Neuronal stem cell (in vitro differentiated cells): ENCODE measurements at regions not wholly inside any gene's neighbourhood (a gene's known extent, or its start where the extent isn't known, plus 50 kb on each side); places are given as distances from the start of the nearest gene placed in this dataset.

Experiments used
- DNase-seq: peaks from one replicate; pipeline ENCODE4 v3.0.0-alpha.2; 2013; ENCODE audit warnings: low spot score
- H2AFZ ChIP-seq: one replicate; pipeline ENCODE4 v1.6.1; 2013; ENCODE audit warnings: mild to moderate bottlenecking, low read length, inconsistent platforms
- H2AK5ac ChIP-seq: 2 replicates; pipeline ENCODE4 v1.6.1; 2013; ENCODE audit warnings: low read depth, mild to moderate bottlenecking, inconsistent platforms, low read length, moderate library complexity, mixed read lengths
- H2BK120ac ChIP-seq: 2 replicates; pipeline ENCODE4 v1.6.1; 2013; ENCODE audit warnings: low read depth, mild to moderate bottlenecking, inconsistent platforms, low read length, moderate library complexity, mixed read lengths
- H2BK12ac ChIP-seq: one replicate; pipeline ENCODE4 v1.6.1; 2013; ENCODE audit warnings: low read length, inconsistent platforms
- H2BK15ac ChIP-seq: 2 replicates; pipeline ENCODE4 v1.6.1; 2013; ENCODE audit warnings: mild to moderate bottlenecking, low read length, inconsistent platforms, mixed read lengths
- H2BK5ac ChIP-seq: one replicate; pipeline ENCODE4 v1.6.1; 2013; ENCODE audit warnings: inconsistent platforms, mild to moderate bottlenecking, low read length, moderate library complexity
- H3K14ac ChIP-seq: one replicate; pipeline ENCODE4 v1.6.1; 2013; ENCODE audit warnings: low read length, inconsistent platforms
- H3K18ac ChIP-seq: 2 replicates; pipeline ENCODE4 v1.6.1; 2013; ENCODE audit warnings: low read length, inconsistent platforms
- H3K23ac ChIP-seq: 2 replicates; pipeline ENCODE4 v1.6.1; 2013; ENCODE audit warnings: low read depth, mild to moderate bottlenecking, mixed read lengths, low read length, inconsistent platforms; ENCODE audit not compliant: poor library complexity
- H3K27ac ChIP-seq: replicated peaks from 3 replicates; pipeline ENCODE4 v1.5.1; 2013; ENCODE audit warnings: low read length, inconsistent platforms
- H3K27me3 ChIP-seq, 3 experiments: 2 replicates each; pipeline ENCODE4 v1.6.1; 2013; ENCODE audit warnings: low read length in 3 of 3, mild to moderate bottlenecking in 2 of 3, inconsistent platforms in 1 of 3, low read depth in 1 of 3, mixed read lengths in 1 of 3, moderate library complexity in 1 of 3; ENCODE audit not compliant: control insufficient read depth in 3 of 3, insufficient read depth in 3 of 3
- H3K36me3 ChIP-seq, 2 donors: replicated peaks in 1 of 2; 2 replicates each; pipeline ENCODE4 v1.6.1; 2013; ENCODE audit warnings: low read length in 2 of 2; ENCODE audit not compliant: control insufficient read depth in 2 of 2, insufficient read depth in 2 of 2
- H3K4ac ChIP-seq: 2 replicates; pipeline ENCODE4 v1.6.1; 2013; ENCODE audit warnings: inconsistent platforms, mild to moderate bottlenecking, low read length, moderate library complexity
- H3K4me1 ChIP-seq, 2 donors: 1 replicate in 1 of 2; 2 replicates in 1 of 2; pipeline ENCODE4 v1.6.1; 2013; ENCODE audit warnings: low read length in 2 of 2, low read depth in 1 of 2; ENCODE audit not compliant: control insufficient read depth in 2 of 2, insufficient read depth in 1 of 2
- H3K4me2 ChIP-seq: one replicate; pipeline ENCODE4 v1.6.1; 2013; ENCODE audit warnings: mild to moderate bottlenecking, low read length, inconsistent platforms; ENCODE audit not compliant: insufficient read depth, poor library complexity, severe bottlenecking
- H3K4me3 ChIP-seq, 2 donors: 2 replicates each; pipeline ENCODE4 v1.5.1; 2013; ENCODE audit warnings: low read length in 2 of 2, mild to moderate bottlenecking in 2 of 2, inconsistent platforms in 1 of 2, moderate library complexity in 1 of 2
- H3K79me1 ChIP-seq: one replicate; pipeline ENCODE4 v1.6.1; 2013; ENCODE audit warnings: low read depth, mild to moderate bottlenecking, inconsistent platforms, low read length, moderate library complexity
- H3K9ac ChIP-seq: one replicate; pipeline ENCODE4 v1.6.1; 2013; ENCODE audit warnings: mild to moderate bottlenecking, low read depth, low read length, inconsistent platforms; ENCODE audit not compliant: poor library complexity
- H3K9me3 ChIP-seq, 2 donors: replicated peaks in 1 of 2; 2 replicates each; pipeline versions ENCODE3 to v1.6.1; 2013; ENCODE audit warnings: low read length in 2 of 2, mild to moderate bottlenecking in 2 of 2, inconsistent platforms in 1 of 2, low read depth in 1 of 2, mixed read lengths in 1 of 2, moderate library complexity in 1 of 2; ENCODE audit not compliant: control insufficient read depth in 2 of 2, insufficient read depth in 1 of 2
- H4K8ac ChIP-seq: one replicate; pipeline ENCODE4 v1.6.1; 2013; ENCODE audit warnings: low read depth, mild to moderate bottlenecking, inconsistent platforms, low read length, moderate library complexity
- H4K91ac ChIP-seq: one replicate; pipeline ENCODE4 v1.6.1; 2013; ENCODE audit warnings: low read length, low read depth, mild to moderate bottlenecking, inconsistent platforms; ENCODE audit not compliant: poor library complexity
- WGBS, 2 donors: extraction: QIAGEN DNeasy Blood & Tissue Kit; methylation state at CpG; one replicate each; pipeline ENCODE4 v1.1.7; 2013; ENCODE audit warnings: missing lambda C conversion rate in 2 of 2, mixed read lengths in 1 of 2; ENCODE audit not compliant: insufficient read length in 2 of 2, insufficient replicate concordance in 1 of 2; ENCODE audit errors: extremely low coverage in 2 of 2; 5-methylcytosine and 5-hydroxymethylcytosine counted together

DNA sequence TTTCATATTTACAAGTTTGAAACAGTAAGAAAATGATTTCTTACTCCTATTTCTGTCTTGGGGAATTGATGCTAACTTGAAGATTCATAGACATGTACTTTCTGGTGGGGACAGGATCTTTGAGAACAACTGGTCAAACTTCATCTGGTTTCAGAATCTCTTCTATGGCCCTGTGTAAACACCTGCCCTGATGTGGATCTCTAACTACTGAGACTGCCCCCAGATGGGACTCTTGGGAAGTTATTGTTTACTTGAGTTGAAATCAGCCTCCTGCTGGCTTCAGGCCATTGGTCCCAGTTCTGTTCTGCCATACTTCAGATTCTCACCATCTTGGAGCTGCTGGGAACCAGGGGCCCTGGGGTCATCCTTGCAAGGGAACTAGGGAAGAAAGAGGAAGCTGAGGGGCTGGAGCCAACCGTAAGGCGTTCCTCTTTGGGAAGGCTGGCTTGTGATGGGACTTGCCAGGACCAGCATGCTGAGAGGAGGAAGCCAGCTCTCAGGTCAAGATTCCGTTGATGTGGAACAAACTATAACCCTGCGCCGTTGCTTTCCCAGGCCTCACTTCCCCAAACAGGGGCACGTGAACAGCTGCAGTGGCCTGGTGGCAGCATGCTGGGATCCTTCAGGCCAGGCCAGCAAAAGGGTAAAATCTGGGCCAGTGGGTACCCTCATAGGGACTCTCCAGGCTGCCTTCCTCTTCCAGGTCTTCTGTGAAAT lies 135.5 kb upstream of the CXCR4 start:
- Histone ChIP-seq H3K18ac (peak overlapping the region; percentile 50), H4K91ac (no peak overlapping the region), H3K9ac (no peak overlapping the region), H2AK5ac (no peak overlapping the region), H2BK15ac (no peak overlapping the region), H2BK5ac (no peak overlapping the region), H2BK120ac (no peak overlapping the region), H4K8ac (no peak overlapping the region), H3K79me1 (no peaks in the 10 kb centered on the region), H3K4me1 (peaks cover 0 to 5% of the 10 kb centered on the region in 2 donors), H3K14ac (no peak overlapping the region), H3K23ac (no peak overlapping the region), H3K36me3 (no peaks in the 10 kb centered on the region), H3K27me3 (no peaks in the 10 kb centered on the region), H2AFZ (no peak overlapping the region), H3K4ac (no peak overlapping the region), H3K9me3 (no peaks in the 10 kb centered on the region), H3K4me3 (no peak overlapping the region), H2BK12ac (no peak overlapping the region), H3K27ac (no peak overlapping the region), H3K4me2 (no peak overlapping the region)
- no CpG with 5 or more reads among the region's 6 CpGs for WGBS, 2 donors
- no peak for DNase-seq

DNA sequence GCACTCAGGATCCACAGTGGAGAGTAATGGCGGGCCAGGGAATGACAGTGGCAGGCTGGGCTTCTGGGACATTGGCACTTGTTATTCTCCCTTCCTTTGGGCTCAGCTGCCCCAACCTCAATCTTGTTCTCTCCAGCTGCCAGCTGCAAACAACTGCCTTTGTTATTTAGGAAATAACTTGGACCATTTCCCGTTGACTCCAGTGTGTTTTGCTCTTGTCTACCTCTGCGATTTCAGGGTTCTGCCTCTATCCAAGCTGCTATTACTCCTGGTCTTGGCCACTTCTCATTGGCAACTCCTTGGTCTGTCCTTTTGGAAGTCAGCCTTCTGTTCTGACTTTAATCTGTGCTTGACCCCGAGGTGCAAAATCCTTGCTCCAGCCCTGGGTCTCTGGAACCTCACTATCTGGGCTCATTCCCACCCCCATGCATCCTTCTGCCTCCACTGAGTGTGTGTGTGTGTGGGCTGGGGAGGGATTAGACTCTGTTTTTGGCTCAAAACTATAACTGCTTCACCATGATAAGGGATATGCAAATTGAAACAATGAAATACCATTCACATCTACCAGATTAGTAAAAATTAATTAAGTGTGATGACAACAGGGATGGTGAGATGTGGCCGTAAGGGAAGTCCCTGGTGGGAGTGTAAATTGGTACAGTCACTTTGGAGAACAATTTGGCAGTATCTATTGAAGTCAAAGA lies 134.1 kb upstream of the CXCR4 start:
- no peak overlapping the region for H3K23ac ChIP-seq
- H2BK120ac ChIP-seq = no peak overlapping the region
- H3K4ac ChIP-seq = no peak overlapping the region

DNA sequence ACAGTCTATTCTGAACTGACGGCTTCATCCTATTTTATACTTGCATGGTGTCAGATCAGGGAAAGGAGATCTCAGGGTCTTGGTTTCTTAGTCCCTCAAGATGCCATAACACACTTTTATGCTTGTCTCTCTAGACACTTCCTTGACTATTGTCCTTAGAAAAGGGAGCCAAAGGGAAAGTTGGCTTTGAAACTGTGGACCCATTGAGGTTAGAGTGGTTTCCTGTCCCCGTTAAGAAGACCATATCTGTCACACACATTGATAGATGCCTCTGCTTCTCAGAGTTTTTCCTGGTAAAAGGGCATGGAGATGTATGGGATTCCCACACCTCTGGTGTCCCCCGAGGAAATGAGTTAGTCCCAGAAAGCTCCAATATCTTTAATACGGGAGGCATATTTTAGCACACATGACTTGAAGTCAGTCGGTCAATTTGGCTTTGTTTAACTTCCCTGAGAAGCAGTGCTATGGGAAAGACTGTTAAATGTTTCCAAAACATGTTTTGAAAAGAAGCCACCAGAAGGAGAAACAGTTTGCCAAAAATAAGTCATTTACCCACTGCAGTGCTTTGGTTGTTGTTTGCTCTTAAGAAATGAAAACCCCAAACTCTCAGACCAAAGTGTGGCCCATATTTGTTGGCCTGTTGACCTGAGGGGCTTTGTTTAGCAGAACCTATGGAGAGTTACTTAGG lies 133.4 kb upstream of the CXCR4 start:
- Histone ChIP-seq H3K4ac (no peak overlapping the region), H3K14ac (no peak overlapping the region), H4K91ac (no peak overlapping the region), H2BK12ac (no peak overlapping the region), H3K9ac (no peak overlapping the region), H2BK120ac (no peak overlapping the region), H2BK5ac (no peak overlapping the region), H2BK15ac (no peak overlapping the region), H3K23ac (no peak overlapping the region), H3K27me3 (no peaks in the 10 kb centered on the region), H3K36me3 (no peaks in the 10 kb centered on the region), H2AK5ac (no peak overlapping the region), H3K27ac (no peak overlapping the region), H3K9me3 (no peaks in the 10 kb centered on the region), H4K8ac (no peak overlapping the region), H3K79me1 (no peaks in the 10 kb centered on the region), H3K4me3 (no peak overlapping the region), H3K4me2 (no peak overlapping the region), H3K18ac (no peak overlapping the region), H3K4me1 (peaks cover 3% of the 10 kb centered on the region in 2 donors), H2AFZ (no peak overlapping the region)
- no peak for DNase-seq
- no CpG with 5 or more reads among the region's 5 CpGs for WGBS, 2 donors

More for the DNA sequence above, 134.1 kb upstream of the CXCR4 start:
- H3K4me3 ChIP-seq = no peak overlapping the region
- H3K79me1 ChIP-seq = no peaks in the 10 kb centered on the region
- no peaks in the 10 kb centered on the region for H3K27me3 ChIP-seq
- WGBS, 2 donors = no CpG with 5 or more reads among the region's 5 CpGs
- peaks cover 3% of the 10 kb centered on the region in 2 donors for H3K4me1 ChIP-seq
- H2AK5ac ChIP-seq = no peak overlapping the region
- no peak overlapping the region for H3K27ac ChIP-seq
- no peak for DNase-seq
- no peak overlapping the region for H3K14ac ChIP-seq
- H3K9me3 ChIP-seq = no peaks in the 10 kb centered on the region
- H3K36me3 ChIP-seq = no peaks in the 10 kb centered on the region
- H2BK15ac ChIP-seq = no peak overlapping the region
- H2BK5ac ChIP-seq = no peak overlapping the region
- H4K91ac ChIP-seq = no peak overlapping the region
- no peak overlapping the region for H3K9ac ChIP-seq
- no peak overlapping the region for H3K18ac ChIP-seq
- no peak overlapping the region for H3K4me2 ChIP-seq
- no peak overlapping the region for H2BK12ac ChIP-seq
- H4K8ac ChIP-seq = no peak overlapping the region
- no peak overlapping the region for H2AFZ ChIP-seq

DNA sequence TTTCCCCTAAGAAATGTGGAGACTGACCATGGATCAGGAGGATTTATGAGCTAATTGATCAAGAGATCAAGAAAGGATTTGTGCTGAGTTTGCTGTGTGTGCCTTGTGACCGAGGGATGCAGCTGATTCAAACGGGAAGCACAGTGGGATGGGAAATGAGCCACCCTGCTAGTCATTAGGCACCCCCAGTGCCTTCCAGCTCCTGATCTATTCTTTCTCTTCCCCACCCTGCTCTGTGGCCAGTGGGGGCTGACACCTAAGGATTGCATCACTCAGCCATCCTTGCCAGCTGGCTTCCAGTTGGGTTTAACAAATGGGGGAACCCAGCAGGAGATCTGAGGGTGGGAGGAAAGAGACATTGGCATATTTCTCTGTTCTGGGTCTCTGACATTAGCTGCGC lies 132.2 kb upstream of the CXCR4 start:
- no peak overlapping the region for H2BK5ac ChIP-seq
- H3K9ac ChIP-seq = no peak overlapping the region
- peak overlapping the region; percentile 6 for H2AK5ac ChIP-seq
- H3K18ac ChIP-seq = no peak overlapping the region
- no CpG with 5 or more reads among the region's 3 CpGs for WGBS, 2 donors
- H3K27ac ChIP-seq = no peak overlapping the region
- no peak overlapping the region for H4K91ac ChIP-seq
- H3K27me3 ChIP-seq = no peaks in the 10 kb centered on the region
- no peak overlapping the region for H3K4ac ChIP-seq
- H3K14ac ChIP-seq = no peak overlapping the region
- H2BK120ac ChIP-seq = no peak overlapping the region
- H3K23ac ChIP-seq = no peak overlapping the region
- H3K4me1 ChIP-seq = peaks cover 5 to 12% of the 10 kb centered on the region in 2 donors
- no peaks in the 10 kb centered on the region for H3K79me1 ChIP-seq
- no peaks in the 10 kb centered on the region for H3K9me3 ChIP-seq
- no peaks in the 10 kb centered on the region for H3K36me3 ChIP-seq
- no peak overlapping the region for H2BK12ac ChIP-seq
- peak overlapping the region; percentile 25 for H2BK15ac ChIP-seq
- H3K4me2 ChIP-seq = no peak overlapping the region
- no peak overlapping the region for H4K8ac ChIP-seq
- H3K4me3 ChIP-seq = no peak overlapping the region
- DNase-seq = no peak
- H2AFZ ChIP-seq = no peak overlapping the region
